ENCODE measurements at regions not wholly inside any gene's neighbourhood (a gene's known extent, or its start where the extent isn't known, plus 50 kb on each side); places are given as distances from the start of the nearest gene placed in this dataset.

GRCh38 chr11:94678901-94679300 lies 89.3 kb upstream of the AMOTL1 start:
- Mint-ChIP-seq H3K27ac (no peak overlapping the region), H3K27me3 (ENCODE audit: low read depth in 3 of 3) (no peaks in the 10 kb centered on the region), H3K4me3 (no peak overlapping the region), H3K4me1 (no peaks in the 10 kb centered on the region), H3K36me3 (no peaks in the 10 kb centered on the region), H3K9me3 (peaks cover 0 to 5% (median 0%) of the 10 kb centered on the region in 7 donors)
- Histone ChIP-seq H3K4me1 (ENCODE audit: control insufficient read depth in 1 of 2, insufficient read depth in 2 of 2, low read length in 2 of 2) (no peaks in the 10 kb centered on the region), H3K79me2 (ENCODE audit: insufficient read depth, low read length) (no peaks in the 10 kb centered on the region), H3K27ac (ENCODE audit: low read depth in 1 of 2, low read length in 2 of 2) (no peak overlapping the region), H3K9ac (ENCODE audit: insufficient read depth, low read length, poor library complexity, severe bottlenecking) (no peak overlapping the region), H3K4me3 (replicated peaks in 1 of 3; ENCODE audit: low read depth in 2 of 3, low read length in 3 of 3) (no peak overlapping the region), H3K36me3 (replicated peaks in 1 of 2; ENCODE audit: control insufficient read depth in 1 of 2, insufficient read depth in 2 of 2, low read length in 2 of 2) (no peaks in the 10 kb centered on the region), H3K4me2 (replicated peaks; ENCODE audit: extremely low read depth, low read length, poor library complexity, severe bottlenecking) (no peak overlapping the region), H3K9me3 (replicated peaks in 1 of 2; ENCODE audit: control insufficient read depth in 1 of 2, insufficient read depth in 1 of 2, low read length in 2 of 2) (no peaks in the 10 kb centered on the region), H2AFZ (ENCODE audit: insufficient read depth, low read depth, low read length, poor library complexity, severe bottlenecking) (no peak overlapping the region), H4K20me1 (ENCODE audit: insufficient read depth, low read length) (no peaks in the 10 kb centered on the region), H3K27me3 (ENCODE audit: control insufficient read depth in 2 of 2, insufficient read depth in 2 of 2, low read length in 2 of 2) (no peaks in the 10 kb centered on the region)
- DNase-seq = no peak
- no CpG with 5 or more reads among the region's 1 CpG for WGBS (ENCODE audit: insufficient coverage)
- intact Hi-C loops (cut with micrococcal nuclease) = no loop called here
- TF ChIP-seq CTCF (IDR thresholded peaks at IDR 0.05) = no peak

- no peak overlapping the region for H3K4me3 ChIP-seq (replicated peaks in 1 of 3; ENCODE audit: low read depth in 2 of 3, low read length in 3 of 3)
- no peaks in the 10 kb centered on the region for H3K79me2 ChIP-seq (ENCODE audit: insufficient read depth, low read length)
- H3K9ac ChIP-seq (ENCODE audit: insufficient read depth, low read length, poor library complexity, severe bottlenecking) = no peak overlapping the region
- Mint-ChIP-seq H3K27ac (no peak overlapping the region), H3K36me3 (no peaks in the 10 kb centered on the region), H3K27me3 (ENCODE audit: low read depth in 3 of 3) (peaks cover 0 to 2% (median under 1%) of the 10 kb centered on the region in 3 donors), H3K4me3 (no peak overlapping the region), H3K9me3 (peaks cover 3 to 13% (median 8%) of the 10 kb centered on the region in 7 donors), H3K4me1 (no peaks in the 10 kb centered on the region)
- no peak for DNase-seq
- TF ChIP-seq CTCF (IDR thresholded peaks at IDR 0.05) = no peak
- H3K27me3 ChIP-seq (ENCODE audit: control insufficient read depth in 2 of 2, insufficient read depth in 2 of 2, low read length in 2 of 2) = no peaks in the 10 kb centered on the region
- H3K27ac ChIP-seq (ENCODE audit: low read depth in 1 of 2, low read length in 2 of 2) = no peak overlapping the region
- no peaks in the 10 kb centered on the region for H3K4me1 ChIP-seq (ENCODE audit: control insufficient read depth in 1 of 2, insufficient read depth in 2 of 2, low read length in 2 of 2)
- H4K20me1 ChIP-seq (ENCODE audit: insufficient read depth, low read length) = no peaks in the 10 kb centered on the region
- no peaks in the 10 kb centered on the region for H3K36me3 ChIP-seq (replicated peaks in 1 of 2; ENCODE audit: control insufficient read depth in 1 of 2, insufficient read depth in 2 of 2, low read length in 2 of 2)
- H2AFZ ChIP-seq (ENCODE audit: insufficient read depth, low read depth, low read length, poor library complexity, severe bottlenecking) = no peak overlapping the region
- no peak overlapping the region for H3K4me2 ChIP-seq (replicated peaks; ENCODE audit: extremely low read depth, low read length, poor library complexity, severe bottlenecking)
- intact Hi-C loops (cut with micrococcal nuclease) = no loop called here
- peaks cover 0 to 9% of the 10 kb centered on the region in 2 donors for H3K9me3 ChIP-seq (replicated peaks in 1 of 2; ENCODE audit: control insufficient read depth in 1 of 2, insufficient read depth in 1 of 2, low read length in 2 of 2)
- 94% methylated on average over 2 of the region's 5 CpGs for WGBS (ENCODE audit: insufficient coverage)
Measured at GRCh38 chr11:94680426-94680825, 87.7 kb upstream of the AMOTL1 start.

Data from CD14-positive monocyte (primary cell).